NCI-H2171 (cell line): ENCODE measurements at regions not wholly inside any gene's neighbourhood (a gene's known extent, or its start where the extent isn't known, plus 50 kb on each side); places are given as distances from the start of the nearest gene placed in this dataset.
"Not testable (repeated sequence)": the region's sequence is repeated elsewhere in the genome, so short reads cannot be mapped to it uniquely, and the experiment has no call there.

Experiments used
- DNase-seq: peaks from one replicate; lab custom pipeline; 2025; lab: John Stamatoyannopoulos, UW

DNA sequence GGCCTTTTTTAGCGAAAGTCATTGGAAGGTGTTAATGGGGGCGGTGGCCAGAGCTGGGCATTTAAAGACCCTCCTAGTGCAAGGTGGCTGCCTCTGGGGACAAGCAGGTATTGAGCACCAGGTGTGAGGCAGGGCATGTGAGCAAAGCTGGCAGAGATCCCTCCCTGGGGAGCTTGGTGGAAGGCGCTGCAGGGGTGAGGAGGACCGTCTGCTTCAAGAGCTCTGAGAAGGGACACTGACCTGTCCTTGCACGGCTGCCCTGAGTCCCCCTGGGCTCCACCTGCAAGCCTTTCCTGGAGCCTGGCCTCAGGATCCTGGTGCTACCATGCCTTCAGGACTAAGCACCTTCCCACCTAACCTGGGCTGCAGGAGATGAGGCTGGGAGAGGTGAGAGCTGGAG, 127.0 kb upstream of the CIBAR2 start:
- peak; percentile 60 for DNase-seq

DNA sequence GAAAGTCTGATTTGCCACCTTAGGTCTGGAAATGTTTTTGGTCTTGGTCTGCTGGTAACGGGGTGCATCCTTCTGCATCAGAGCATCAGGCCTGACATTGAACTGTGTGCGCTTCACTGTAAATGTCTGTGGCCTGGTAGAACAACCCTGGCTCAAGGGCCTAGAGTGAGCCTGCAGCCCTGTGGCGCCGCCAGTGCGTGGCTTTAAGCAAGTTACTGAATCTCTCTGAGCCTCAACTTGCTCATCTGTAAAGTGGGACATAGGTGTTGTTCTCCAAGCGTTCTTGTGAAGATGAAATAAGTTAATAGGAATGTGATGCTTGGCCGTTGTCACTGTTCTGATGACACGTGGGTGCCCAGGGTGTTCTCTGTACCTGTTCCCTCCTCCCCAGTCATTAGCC, 127.6 kb upstream of the CIBAR2 start:
- no peak for DNase-seq

DNA sequence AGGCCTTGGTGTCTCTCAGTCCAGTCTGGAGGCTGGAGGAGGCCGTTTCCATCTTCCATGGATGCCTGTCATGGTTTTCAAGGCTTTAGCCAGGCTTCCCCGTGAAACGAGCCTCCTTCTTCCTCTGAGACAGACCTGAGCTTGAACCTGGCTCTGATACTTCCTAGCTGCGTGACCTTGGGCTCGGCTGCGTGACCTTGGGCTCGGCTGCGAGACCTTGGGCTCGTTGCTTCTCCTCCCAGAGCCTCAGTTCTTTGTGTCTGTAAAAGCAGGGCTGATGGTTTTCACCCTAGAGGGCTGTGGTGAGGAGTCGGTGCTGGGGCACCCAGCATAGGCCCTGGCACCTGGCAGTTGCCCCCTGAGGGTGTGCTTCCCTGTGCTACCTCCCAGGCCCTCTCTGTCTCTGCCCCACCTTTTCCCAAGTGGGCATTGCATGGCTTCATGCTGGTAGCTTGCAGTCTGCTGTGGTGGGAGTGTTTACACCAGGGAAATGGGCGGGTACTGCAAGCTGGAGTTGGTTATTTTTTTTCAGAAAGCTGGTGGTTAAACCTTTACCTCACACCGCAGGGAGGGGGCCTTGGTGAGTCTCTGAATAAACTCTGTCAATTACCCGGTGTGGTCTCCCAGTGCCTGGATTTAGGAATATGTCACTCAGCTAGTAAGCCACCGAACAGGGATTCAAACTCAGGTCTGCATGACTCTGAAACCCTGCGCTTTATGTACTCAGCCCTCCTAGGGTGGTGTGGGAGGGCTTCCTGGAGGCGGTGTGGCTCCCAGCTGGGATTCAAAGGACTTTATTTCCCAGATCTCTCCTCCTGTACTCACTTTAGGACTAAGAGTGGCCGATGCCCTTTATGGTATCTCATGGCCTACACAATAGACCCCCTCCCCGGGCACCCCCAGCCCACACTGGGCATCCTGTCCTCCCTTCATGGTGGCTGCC, 129.0 kb upstream of the CIBAR2 start:
- peak; percentile 35 for DNase-seq

DNA sequence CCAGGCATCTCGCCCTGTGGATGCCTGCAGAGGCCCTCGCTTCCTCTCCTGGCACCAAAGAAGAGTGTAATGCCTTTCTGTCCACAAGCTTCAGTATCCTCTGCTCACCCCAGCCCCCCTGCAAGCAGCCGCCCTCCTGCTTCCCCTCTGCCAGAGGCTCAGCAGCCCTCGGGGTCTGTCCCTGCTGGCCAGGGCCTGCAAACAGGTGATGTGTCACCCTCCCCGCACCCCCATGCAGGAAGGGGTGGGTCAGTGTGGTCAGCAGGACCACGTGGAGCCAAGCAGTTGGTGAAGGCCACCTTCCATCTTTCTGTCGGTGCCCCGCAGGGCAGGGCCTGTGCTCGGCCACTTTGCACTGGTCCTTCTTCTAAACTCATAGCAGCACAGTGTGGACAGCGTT, 129.9 kb upstream of the CIBAR2 start:
- DNase-seq = no peak

DNA sequence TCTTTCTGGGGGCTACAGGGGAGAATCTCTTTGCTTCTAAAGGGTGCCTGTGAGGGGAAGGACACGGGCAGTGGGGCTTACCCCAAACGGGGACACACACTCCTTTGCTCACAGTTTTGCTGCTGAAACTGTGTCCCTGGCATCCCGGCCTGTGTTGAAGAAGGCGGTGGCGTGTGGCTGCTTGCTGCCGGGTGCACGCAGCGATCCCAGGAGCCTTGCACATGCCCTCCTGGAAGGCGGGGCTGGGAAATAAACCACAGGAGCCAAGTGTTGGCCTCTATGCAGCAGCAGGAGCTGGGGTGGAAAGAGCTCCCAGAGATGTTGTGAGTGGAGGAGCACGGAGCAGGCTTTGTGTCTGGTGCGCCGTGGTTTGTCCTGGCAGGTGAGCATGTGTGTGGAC, 131.0 kb upstream of the CIBAR2 start:
- peak; percentile 42 for DNase-seq

DNA sequence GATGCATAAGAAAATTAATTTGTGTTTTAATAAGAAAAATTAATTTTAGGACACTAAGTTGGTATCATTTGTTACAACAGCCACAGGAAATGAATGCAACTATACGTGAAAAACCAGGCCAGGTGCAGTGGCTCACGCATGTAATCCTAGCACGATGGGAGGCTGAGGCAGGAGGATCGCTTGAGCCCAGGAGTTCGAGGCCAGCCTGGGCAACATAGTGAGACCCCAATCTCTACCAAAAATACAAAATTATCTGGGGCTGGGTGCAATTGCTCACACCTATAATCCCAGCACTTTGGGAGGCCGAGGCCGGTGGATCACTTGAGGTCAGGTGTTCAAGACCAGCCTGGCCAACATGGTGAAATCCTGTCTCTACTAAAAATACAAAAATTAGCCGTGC, 132.2 kb upstream of the CIBAR2 start:
- DNase-seq = not testable (repeated sequence)

DNA sequence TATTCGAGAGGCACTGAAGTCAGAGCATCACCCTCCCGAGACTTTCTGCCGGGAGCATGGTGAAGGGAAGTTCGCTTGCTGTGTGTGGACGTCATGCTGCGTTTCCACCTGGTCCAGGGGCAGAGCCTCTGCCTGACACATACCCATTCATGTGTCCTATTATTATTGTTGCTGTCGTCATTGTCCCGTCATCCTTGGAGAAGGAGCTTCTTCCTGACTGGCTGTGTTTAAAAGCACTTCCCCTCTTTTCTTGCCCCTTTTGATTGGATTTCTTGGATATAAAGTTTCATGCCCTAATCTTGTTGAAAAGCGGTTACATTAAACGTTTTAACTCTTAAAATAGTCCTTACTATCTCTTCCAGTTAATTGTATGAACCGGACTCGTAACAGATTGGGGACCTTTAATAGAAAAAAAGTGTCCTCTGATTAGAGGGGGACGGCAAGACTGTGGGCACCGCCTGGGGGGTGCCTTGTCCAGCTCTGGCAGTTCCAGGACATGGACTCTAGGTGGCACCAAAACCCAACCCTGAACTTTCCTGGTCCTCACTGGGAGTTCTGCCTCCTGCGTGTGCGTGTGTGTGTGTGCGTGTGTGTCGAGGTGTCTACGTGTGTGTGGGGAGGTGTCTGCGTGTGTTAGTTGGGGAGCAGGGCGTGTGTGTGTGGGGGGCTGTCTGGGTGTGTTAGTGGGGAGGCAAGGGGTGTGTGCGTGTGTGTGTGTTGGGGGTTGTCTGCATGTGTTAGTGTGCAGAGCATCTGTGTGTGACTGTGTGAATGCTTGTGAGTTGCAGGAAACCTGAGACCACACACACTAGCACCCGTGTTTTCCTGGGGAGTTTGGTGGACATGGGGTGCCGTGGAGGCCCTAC, 133.3 kb upstream of the CIBAR2 start:
- peak; percentile 67 for DNase-seq

DNA sequence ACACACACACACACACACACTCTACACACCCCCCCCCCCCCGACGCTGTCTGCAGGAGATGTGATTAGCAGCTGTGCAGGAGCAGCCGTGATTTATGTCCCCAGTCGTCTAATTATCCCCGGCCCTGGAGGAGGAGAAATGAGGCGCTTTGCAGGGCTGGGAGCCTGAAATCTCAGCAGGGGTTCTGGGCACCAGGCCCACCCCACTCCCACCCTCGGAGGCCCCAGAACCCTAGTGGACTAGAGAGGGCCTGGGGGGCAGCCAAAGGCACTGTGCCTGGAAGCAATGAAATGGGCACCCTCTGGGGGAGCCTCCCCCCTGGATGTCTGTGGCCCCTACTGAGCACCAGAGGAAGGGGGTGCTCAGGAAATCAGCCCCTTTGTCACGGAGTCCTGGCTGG, 134.2 kb upstream of the CIBAR2 start:
- DNase-seq = peak; percentile 27

DNA sequence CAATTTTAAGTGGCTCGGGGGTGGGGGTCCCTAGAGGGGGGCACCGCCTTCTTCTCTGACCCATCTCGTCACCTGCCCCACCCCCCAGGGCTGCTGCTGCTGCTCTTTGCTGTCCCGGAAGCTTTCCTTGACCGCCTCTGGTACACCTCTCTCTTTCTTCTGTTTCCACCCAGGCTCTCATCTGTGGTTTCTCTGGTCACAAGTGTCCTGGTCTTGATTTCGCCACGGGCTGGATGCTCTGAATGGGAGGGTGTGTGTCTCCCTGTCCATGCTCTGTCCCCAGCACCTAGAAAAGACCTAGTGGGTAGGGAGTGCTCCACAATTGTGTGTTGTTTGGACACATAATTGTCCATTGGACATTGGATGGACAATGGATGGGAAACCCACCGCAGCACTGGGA, 134.7 kb upstream of the CIBAR2 start:
- DNase-seq = no peak

DNA sequence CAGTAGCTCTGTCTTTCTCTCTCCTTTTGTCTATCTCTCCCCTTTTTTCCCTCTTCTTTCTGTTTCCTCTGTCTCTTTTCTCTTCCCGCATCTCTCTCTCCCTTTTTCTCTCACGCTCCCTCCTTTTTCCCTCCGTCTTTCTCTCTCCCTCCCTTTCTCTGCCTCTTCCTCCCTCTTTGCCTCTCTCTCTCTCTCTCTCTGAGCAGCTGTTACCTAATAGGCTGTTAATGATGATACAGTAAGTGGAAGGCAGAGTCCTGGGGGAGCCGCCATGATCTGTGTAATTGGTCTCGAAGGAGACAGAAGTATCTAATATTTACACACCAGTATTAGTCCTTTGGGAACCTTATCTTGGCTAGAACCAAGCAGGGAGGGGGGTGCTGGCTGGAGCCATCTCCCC, 136.1 kb upstream of the CIBAR2 start:
- DNase-seq = peak; percentile 51

DNA sequence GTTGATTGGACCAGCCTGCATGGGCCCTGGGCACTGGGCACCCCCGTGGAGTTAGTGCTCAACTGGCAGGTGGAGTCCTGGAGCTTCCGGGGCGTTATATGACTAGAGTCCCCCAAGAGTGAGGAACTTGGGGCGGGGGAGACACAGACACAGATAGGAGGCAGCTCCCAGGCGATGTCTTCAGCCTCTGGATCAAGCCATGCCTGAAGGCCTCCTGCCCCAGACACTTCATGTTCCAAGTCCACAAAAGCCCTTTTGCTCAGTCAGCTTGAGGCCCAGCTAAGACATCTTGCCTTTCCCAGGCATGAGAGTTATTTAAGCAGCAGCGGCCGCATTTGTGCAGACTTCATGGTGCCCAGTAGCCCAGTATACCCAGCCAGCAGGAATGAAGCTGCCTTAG, 136.6 kb upstream of the CIBAR2 start:
- no peak for DNase-seq

DNA sequence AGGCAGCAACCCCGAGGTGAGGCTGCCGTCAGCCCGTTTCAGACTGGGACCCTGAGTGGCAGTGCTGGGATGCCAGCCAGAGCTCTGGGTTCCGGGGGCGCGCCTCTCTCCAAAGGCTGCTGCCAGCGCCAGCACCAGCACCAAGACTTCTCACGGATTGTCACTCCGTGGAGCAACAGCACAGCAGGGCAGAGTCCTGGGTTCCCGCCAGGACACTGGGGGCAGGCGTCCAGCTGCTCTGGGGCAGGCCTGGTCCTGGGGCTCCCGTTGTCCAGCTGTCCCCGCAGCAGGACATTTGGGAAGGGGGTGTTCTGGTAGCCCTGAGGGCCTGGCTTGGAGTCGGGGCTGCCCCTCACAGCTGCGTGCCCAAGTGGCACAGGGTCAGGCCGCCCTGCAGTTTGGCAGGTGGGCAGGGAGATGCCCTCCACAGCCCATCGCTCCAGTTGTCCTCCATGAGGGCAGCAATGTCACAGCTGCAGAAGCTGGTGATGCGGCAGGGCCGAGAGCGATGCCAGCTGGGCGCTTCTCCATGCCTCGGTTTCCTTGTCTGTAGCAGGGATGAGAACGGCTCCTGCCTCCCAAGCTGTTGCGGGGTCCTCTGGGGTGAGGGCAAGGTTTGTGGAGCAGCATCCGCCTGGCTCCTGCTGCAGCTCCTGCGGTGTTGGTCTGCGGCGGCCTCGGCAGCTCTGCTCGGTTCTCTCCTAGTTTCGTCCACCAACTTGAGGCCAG, 137.3 kb upstream of the CIBAR2 start:
- DNase-seq = no peak

DNA sequence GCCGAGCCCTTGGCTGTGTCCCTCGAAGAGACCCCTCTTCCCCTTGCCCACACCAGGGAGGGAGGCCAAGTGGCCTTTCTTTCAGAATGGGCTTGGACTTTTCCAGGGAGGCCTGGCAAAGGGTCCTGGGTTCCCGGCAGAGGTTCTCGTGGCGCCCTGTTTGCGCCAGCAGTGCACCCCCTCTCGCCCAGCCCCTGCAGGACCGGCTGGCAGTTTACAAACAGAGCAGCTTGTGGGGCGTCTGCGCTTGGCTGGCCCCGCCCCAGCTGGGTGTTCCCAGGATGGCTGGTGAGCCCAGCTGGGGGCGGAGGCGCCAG, 137.8 kb upstream of the CIBAR2 start:
- DNase-seq = peak; percentile 69

DNA sequence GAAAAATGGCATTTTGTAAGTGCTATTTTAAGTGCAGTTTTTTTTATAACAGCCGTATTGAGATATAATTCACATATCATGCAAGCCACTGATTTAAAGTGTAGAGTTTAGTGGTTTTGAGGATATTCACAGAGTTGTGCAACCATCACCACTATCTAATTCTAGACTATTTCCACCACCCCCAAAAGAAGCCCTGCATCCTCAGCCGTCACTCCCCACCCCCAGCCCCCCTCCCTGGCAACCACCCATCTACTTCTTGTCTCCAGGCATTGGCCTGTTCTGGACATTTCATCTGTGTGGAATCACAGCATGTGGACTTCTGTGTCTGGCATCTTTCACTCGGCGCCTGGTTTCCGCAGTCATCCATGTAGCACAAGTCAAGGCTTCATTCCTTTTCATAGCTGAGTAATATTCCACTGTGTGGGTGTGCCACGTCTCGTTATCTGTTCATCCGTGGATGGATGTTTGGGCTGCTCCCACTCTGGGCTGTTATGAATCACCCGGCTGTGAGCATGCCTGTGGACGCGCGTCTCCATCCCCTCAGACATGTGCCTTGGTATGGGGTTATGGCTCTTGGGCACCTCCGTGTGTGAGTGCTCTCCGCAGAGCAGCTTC, 138.4 kb upstream of the CIBAR2 start:
- DNase-seq = no peak

DNA sequence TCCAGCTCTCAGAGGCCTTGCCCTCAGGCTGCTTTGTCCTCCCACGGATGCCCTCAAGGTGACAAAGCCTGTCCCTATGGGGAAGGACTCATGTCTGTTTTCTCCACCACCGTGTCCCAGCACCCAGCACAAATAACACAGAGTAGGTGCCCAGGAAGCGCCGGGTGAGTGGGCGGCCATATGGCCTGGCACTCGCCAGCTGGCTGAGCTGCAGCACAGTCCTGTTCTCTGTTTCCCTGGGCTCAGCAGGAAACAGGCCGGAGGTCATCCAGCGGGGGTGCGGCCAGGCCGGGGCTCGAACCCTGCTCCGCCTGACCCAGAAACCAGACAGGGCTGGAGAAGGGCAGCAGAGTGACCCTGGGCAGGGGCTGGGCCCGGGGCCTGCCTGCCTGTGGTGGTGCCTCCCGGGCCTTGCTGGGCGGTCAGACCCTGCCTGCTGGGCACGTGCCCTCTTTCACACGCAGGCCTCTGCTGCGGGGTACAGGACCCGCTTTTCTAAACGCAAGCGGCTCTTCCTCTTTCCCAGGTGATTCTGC, 139.0 kb upstream of the CIBAR2 start:
- no peak for DNase-seq

DNA sequence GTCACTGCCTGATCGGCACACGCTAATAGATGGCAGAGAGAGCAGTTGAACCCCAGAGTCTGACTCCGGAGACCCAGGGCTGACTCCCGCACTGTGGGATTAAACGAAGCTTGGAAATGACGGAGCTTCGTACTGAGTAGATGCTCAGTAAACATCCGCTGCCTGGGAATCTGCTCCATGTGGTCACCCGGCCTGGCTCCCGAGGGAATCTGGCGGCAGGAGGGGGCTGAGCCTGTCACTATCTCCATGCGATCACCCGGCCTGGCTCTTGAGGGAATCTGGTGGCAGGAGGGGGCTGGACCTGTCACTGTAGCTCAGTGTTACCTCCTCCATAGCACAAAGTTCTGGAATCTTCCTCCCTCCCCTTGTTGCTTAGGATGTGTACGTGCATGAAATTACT, 139.7 kb upstream of the CIBAR2 start:
- DNase-seq = no peak

DNA sequence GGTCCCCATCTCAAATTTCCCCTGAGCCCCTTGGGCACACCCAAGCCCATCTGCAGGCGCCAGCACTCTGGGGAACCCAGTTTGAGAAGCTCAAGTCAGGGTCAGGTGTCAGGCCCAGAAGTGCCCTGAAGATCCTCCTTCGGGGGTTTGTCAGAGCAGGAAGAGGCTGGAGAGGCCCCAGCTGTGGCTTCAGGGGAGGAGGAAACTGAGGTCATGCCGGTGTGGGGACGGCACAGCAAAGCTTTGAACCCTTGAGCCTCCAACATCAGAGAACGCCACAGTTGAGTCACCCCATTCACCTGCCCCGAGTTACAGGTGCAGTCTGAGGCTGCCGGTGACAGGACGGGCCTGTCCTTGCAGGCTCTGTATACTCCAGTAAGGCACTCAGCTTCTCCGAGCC, 140.2 kb upstream of the CIBAR2 start:
- DNase-seq = peak; percentile 40

DNA sequence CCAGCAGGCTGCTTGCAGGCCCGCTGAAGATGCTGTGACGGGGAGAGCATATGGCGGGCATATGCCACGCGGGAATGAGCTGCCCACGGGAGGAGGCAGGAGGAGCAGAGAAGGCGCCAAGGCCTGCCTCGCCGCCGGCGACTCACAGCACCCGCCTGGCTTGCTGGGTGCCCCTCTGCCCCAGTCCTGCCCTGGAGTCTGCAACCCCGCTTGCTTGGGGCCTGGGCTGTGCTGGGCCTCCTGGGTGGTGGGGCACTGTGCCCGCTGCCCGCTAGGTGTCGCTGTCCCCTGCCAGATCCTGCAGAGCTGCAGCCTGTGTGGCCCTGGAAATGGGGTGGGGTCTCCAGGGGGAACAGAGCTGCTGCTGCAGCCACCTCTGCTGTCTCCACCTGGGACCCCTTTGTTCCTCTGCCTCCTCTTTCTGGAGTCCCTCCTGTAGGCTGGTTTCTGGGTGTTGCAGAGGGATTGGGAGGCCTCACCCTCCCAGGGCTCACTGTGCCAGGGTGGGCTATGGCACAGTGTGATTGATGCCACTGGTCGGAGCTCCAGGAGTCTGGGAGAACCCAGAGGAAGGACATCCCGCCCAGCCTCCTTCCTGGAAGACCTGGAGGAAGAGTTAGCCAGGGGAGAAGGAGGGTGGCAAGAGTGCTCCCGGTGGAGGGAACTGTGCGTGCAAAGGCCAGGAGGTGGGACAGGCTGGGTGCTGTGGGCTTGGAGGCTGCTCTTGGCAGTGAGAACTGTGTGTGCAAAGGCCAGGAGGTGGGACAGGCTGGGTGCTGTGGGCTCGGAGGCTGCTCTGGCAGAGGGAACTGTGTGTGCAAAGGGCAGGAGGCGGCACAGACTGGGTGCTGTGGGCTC, 141.0 kb upstream of the CIBAR2 start:
- peak; percentile 83 for DNase-seq

DNA sequence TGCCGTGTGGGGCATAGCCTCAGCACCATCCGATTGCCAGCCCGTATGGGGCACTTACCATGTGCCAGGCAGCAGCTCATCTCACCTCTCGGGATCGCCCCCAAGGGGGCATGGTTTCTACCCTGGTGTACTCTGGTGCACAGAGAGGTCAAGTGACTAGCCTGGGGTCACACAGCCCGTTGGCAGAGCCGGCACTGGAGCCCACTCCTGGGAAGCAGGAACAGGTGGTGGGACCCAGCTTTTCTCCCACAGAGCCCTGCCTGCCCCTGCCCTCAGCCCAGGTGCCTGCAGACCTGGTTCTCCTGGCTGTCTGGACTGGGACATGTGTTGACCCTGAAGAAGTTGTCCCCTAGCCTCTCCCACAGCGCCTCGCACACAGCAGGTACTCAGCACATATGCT, 141.8 kb upstream of the CIBAR2 start:
- DNase-seq = no peak

DNA sequence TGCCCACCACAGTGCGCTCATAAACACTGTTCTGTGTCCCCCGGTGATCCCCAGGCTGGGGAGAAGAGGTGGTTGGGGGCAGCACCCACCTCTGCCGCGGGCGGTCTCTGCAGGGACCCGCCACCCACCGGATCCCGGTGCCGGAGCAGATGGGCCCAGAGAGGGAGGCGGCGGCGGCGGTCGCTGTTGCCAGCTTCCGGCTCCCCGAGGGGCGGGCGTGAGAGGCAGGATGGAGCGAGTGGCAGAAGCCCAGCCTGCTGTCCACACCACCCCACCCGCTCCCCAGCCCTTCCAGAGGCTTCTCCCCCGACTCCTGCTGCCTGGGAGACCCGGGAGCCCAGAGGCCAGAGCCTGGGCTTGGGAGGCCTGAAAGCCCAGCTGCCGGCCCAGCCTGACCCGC, 142.6 kb upstream of the CIBAR2 start:
- DNase-seq = no peak

DNA sequence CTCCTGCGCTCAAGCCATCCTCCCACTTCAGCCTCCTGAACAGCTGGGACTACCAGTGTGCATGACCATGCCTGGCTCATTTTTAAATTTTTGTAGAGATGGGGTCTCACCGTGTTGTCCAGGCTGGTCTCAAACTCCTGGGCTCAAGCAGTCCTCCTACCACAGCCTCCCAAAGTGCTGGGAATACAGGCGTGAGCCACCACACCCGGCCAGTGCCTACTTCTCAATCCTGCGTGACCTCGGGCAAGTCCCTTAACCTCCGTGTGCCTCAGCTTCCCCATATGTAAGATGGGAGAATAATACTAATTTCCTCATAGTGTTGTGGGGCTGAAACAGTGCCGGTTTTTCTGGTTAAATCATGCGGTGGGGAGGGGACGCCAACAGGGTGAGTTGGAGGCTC, 143.5 kb upstream of the CIBAR2 start:
- no peak for DNase-seq
